ENCODE measurements at regions not wholly inside any gene's neighbourhood (a gene's known extent, or its start where the extent isn't known, plus 50 kb on each side); places are given as distances from the start of the nearest gene placed in this dataset.

GRCh38 chr17:51548125-51548524 is 287.8 kb downstream of the UTP18 start:
- no peak for TF ChIP-seq POLR2A (IDR thresholded peaks at IDR 0.05)
- TF ChIP-seq, protein P1, sequence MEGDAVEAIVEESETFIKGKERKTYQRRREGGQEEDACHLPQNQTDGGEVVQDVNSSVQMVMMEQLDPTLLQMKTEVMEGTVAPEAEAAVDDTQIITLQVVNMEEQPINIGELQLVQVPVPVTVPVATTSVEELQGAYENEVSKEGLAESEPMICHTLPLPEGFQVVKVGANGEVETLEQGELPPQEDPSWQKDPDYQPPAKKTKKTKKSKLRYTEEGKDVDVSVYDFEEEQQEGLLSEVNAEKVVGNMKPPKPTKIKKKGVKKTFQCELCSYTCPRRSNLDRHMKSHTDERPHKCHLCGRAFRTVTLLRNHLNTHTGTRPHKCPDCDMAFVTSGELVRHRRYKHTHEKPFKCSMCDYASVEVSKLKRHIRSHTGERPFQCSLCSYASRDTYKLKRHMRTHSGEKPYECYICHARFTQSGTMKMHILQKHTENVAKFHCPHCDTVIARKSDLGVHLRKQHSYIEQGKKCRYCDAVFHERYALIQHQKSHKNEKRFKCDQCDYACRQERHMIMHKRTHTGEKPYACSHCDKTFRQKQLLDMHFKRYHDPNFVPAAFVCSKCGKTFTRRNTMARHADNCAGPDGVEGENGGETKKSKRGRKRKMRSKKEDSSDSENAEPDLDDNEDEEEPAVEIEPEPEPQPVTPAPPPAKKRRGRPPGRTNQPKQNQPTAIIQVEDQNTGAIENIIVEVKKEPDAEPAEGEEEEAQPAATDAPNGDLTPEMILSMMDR (IDR thresholded peaks at IDR 0.05 in 4 of 5, conservative IDR thresholded peaks at IDR 0.05 in 1 of 5): no peak
- in situ Hi-C loops (cut with MboI; ENCODE audit: low sequenced_read_pairs in 4 of 4): no loop called here

GRCh38 chr17:51555153-51555552 is 294.8 kb downstream of the UTP18 start:
- Histone ChIP-seq H3K4me1 (no peaks in the 10 kb centered on the region), H3K27me3 (no peaks in the 10 kb centered on the region), H3K27ac (no peak overlapping the region), H3K9me3 (no peaks in the 10 kb centered on the region), H3K4me3 (no peak overlapping the region), H3K36me3 (no peaks in the 10 kb centered on the region)
- TF ChIP-seq, protein P1 (IDR thresholded peaks at IDR 0.05 in 4 of 5, conservative IDR thresholded peaks at IDR 0.05 in 1 of 5): no peak
- no peak for TF ChIP-seq POLR2A (IDR thresholded peaks at IDR 0.05)
- ATAC-seq (no peak), DNase-seq (no peak)
- in situ Hi-C loops (cut with MboI; ENCODE audit: low sequenced_read_pairs in 4 of 4): no loop called here
- intact Hi-C loops (cut with DNase I; ENCODE audit: low total_unique reads): no loop called here

More at GRCh38 chr17:51548125-51548524, 287.8 kb downstream of the UTP18 start:
- ATAC-seq (no peak), DNase-seq (no peak)
- Histone ChIP-seq H3K4me3 (no peak overlapping the region), H3K27ac (no peak overlapping the region), H3K9me3 (no peaks in the 10 kb centered on the region), H3K4me1 (no peaks in the 10 kb centered on the region), H3K36me3 (no peaks in the 10 kb centered on the region), H3K27me3 (no peaks in the 10 kb centered on the region)
- intact Hi-C loops (cut with DNase I; ENCODE audit: low total_unique reads): no loop called here

DNA sequence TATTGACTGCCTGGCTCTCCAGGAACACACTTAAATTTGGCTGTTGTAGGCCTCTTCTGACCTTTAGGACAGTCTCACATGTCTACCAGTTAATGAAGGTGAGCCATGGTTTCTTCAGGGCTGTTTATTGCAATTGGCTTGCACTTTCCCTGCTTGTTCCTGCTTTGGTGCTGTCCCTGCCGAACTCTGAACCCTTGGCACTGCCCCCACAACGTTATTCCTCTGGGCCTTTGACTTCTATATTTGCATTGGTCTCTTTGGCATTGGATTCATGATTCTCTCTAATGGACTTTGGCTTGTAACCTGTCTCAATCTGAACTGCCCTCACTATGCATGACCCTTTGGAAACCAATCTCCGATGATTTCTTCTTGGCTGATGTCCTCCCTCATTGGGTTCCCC is 299.4 kb downstream of the UTP18 start:
- Histone ChIP-seq H3K27me3 (no peaks in the 10 kb centered on the region), H3K9me3 (no peaks in the 10 kb centered on the region), H3K4me1 (no peaks in the 10 kb centered on the region), H3K4me3 (no peak overlapping the region), H3K27ac (no peak overlapping the region), H3K36me3 (no peaks in the 10 kb centered on the region)
- in situ Hi-C loops (cut with MboI; ENCODE audit: low sequenced_read_pairs in 4 of 4) (no loop called here), intact Hi-C loops (cut with DNase I; ENCODE audit: low total_unique reads) (no loop called here)
- DNase-seq: no peak
- TF ChIP-seq, protein P1 (IDR thresholded peaks at IDR 0.05 in 4 of 5, conservative IDR thresholded peaks at IDR 0.05 in 1 of 5): no peak
- no peak for TF ChIP-seq POLR2A (IDR thresholded peaks at IDR 0.05)
- ATAC-seq: no peak

DNA sequence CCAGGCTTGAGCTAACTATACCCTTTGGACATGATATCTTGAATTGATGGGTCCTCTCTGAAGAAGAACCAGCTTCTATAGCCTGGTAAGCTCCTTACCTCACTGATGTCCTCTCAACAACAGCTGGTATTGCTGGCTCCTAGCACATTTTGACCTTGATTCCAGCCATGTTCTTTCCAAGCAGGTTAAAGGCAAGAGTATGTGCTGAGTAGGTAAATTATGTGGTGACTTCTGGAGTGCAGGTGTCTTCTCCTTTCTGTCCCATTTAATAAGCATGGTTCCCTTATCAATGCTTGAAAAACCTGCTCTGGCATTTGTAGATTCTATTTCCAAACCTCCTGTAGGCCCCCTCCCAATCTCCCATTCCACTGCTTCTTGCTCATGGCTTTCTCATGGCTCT is 300.1 kb downstream of the UTP18 start:
- no peak for DNase-seq
- Histone ChIP-seq H3K27ac (no peak overlapping the region), H3K9me3 (no peaks in the 10 kb centered on the region), H3K36me3 (no peaks in the 10 kb centered on the region), H3K27me3 (no peaks in the 10 kb centered on the region), H3K4me3 (no peak overlapping the region), H3K4me1 (no peaks in the 10 kb centered on the region)
- TF ChIP-seq POLR2A (IDR thresholded peaks at IDR 0.05): no peak
- TF ChIP-seq, protein P1 (IDR thresholded peaks at IDR 0.05 in 4 of 5, conservative IDR thresholded peaks at IDR 0.05 in 1 of 5): no peak
- ATAC-seq: no peak
- intact Hi-C loops (cut with DNase I; ENCODE audit: low total_unique reads): no loop called here
- in situ Hi-C loops (cut with MboI; ENCODE audit: low sequenced_read_pairs in 4 of 4): no loop called here

DNA sequence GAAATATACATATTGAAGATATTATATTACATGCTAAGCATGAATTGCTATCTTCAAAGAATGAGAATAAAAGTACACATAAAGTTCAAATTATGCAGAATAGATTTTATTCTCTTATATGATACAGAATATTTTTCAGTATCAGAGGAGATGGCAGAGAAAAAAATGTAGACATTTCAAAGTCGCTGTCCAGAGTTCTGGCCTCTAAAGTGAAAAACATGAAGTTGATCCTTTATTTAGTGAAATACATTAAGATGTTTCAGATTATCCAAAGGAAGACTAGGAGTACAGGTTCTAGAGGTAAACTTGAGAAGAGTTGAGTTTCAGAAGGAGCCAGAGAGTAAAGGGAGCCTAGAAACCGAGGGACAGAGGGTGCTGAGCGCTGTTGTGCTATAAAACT is 303.6 kb downstream of the UTP18 start:
- TF ChIP-seq, protein P1 (IDR thresholded peaks at IDR 0.05 in 4 of 5, conservative IDR thresholded peaks at IDR 0.05 in 1 of 5): no peak
- TF ChIP-seq POLR2A (IDR thresholded peaks at IDR 0.05): no peak
- Histone ChIP-seq H3K4me1 (no peaks in the 10 kb centered on the region), H3K36me3 (no peaks in the 10 kb centered on the region), H3K4me3 (no peak overlapping the region), H3K27ac (no peak overlapping the region), H3K27me3 (no peaks in the 10 kb centered on the region), H3K9me3 (no peaks in the 10 kb centered on the region)
- ATAC-seq (no peak), DNase-seq (no peak)
- intact Hi-C loops (cut with DNase I; ENCODE audit: low total_unique reads): no loop called here
- in situ Hi-C loops (cut with MboI; ENCODE audit: low sequenced_read_pairs in 4 of 4): no loop called here
